ENCODE measurements at regions not wholly inside any gene's neighbourhood (a gene's known extent, or its start where the extent isn't known, plus 50 kb on each side); places are given as distances from the start of the nearest gene placed in this dataset.

DNA sequence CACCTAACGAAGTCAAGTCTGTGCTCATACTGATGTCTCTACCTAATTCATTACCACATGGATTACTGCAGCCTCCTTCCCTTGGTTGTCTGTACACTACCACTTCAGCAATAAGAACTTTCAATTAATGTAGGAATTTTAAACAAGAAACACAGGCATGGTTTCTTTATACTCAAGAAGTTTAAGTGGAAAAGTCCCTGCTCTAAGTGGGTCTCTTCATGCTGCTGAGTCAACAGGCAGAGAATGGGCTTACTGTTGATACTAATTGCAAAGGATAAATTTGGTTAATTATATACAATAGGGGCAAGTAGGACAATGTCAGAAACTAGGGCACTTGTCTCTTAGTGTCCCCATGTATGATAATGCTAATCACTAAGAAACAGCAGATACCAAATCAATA, 392.6 kb downstream of the DSEL start:
- TF ChIP-seq CTCF (IDR thresholded peaks at IDR 0.05; ENCODE audit: low read length) (no peak), EZH2 (IDR thresholded peaks at IDR 0.05; ENCODE audit: borderline replicate concordance, low read length) (no peak)
